A549 (cell line): ENCODE measurements at regions not wholly inside any gene's neighbourhood (a gene's known extent, or its start where the extent isn't known, plus 50 kb on each side); places are given as distances from the start of the nearest gene placed in this dataset.

Experiments
- ATAC-seq, 2 experiments: fragments of 200-7000 bp in 1 of 2; fragments of >200 bp in 1 of 2; cut with Nextera tagmentation in 1 of 2; cut with Tn5 transposase in 1 of 2; 3 replicates each; pipeline versions ENCODE4 v1.8.0 to v1.9.1; 2018 to 2020; ENCODE audit warnings: mild to moderate bottlenecking in 1 of 2, moderate library complexity in 1 of 2
- CTCF ChIA-PET: fragments of 300-600 bp; sonication (Branson Sonifier 250); formaldehyde crosslinking; extraction: SDS; loops from one replicate; lab custom pipeline; 2021; ENCODE audit warnings: antibody characterized with exemption, inconsistent platforms; lab: Yijun Ruan, JAX
- POLR2A ChIA-PET: fragments of 350-600 bp; formaldehyde crosslinking; extraction: SDS; loops from one replicate; lab custom pipeline; 2021; ENCODE audit warnings: antibody characterized with exemption, inconsistent platforms; lab: Yijun Ruan, JAX
- DNase-seq, 2 experiments: peaks; one replicate each; pipeline versions ENCODE4 v3.0.0 to v3.0.0-alpha.2; 2011 to 2016; ENCODE audit warnings: low read depth in 1 of 2, low spot score in 1 of 2
- FAIRE-seq: peaks from 2 replicates; lab custom pipeline; 2011; peaks lifted over from hg19 to GRCh38; lab: Jason Lieb, UNC
- H3K27ac ChIP-seq, 2 experiments: fragments of >200 bp; sonication (Bioruptor Twin); formaldehyde crosslinking; 3 replicates each; pipeline ENCODE4 v1.5.1; 2016 to 2017
- H3K4me1 ChIP-seq: fragments of >200 bp; sonication (Bioruptor Twin); formaldehyde crosslinking; 3 replicates; pipeline ENCODE4 v1.6.1; 2016
- H3K4me2 ChIP-seq: fragments of >200 bp; sonication (Bioruptor Twin); formaldehyde crosslinking; 3 replicates; pipeline ENCODE4 v1.6.1; 2016
- H3K4me3 ChIP-seq: fragments of >200 bp; sonication (Bioruptor Twin); formaldehyde crosslinking; 3 replicates; pipeline ENCODE4 v1.5.1; 2016
- H3K9me3 ChIP-seq: fragments of >200 bp; sonication (Bioruptor Twin); formaldehyde crosslinking; 3 replicates; pipeline ENCODE4 v1.6.1; 2016
- ATOH8 ChIP-seq: fragments of 250-450 bp; sonication (Bioruptor Pico); IDR thresholded peaks from 2 replicates; pipeline ENCODE4 v1.5.0; 2020; ENCODE audit warnings: low read depth, mild to moderate bottlenecking, moderate library complexity
- BHLHE40 ChIP-seq: IDR thresholded peaks from 2 replicates; pipeline ENCODE4 v1.6.1; 2012; ENCODE audit warnings: low read depth, low read length, inconsistent platforms
- CBX8 ChIP-seq: fragments of 200-600 bp; sonication (generic); IDR thresholded peaks from 2 replicates; pipeline ENCODE4 v1.6.1; 2016
- CHD2 ChIP-seq: fragments of 150-350 bp; IDR thresholded peaks from 2 replicates; pipeline ENCODE4 v1.6.1; 2014; ENCODE audit warnings: low read length; ENCODE audit not compliant: partially characterized antibody
- EP300 ChIP-seq, 2 experiments: fragments of >200 bp; sonication (Bioruptor Twin); formaldehyde crosslinking; IDR thresholded peaks; 2 replicates in 1 of 2; 3 replicates in 1 of 2; pipeline ENCODE4 v1.6.1; 2016 to 2017
- ESRRA ChIP-seq: fragments of 150-350 bp; IDR thresholded peaks from 2 replicates; pipeline ENCODE4 v1.6.1; 2014; ENCODE audit warnings: mild to moderate bottlenecking, low read length, borderline replicate concordance
- FOSB ChIP-seq: fragments of 250-450 bp; sonication (Bioruptor Pico); IDR thresholded peaks from 2 replicates; pipeline ENCODE4 v1.5.0; 2020; ENCODE audit warnings: mild to moderate bottlenecking, moderate library complexity
- HES2 ChIP-seq: fragments of >200 bp; sonication (Bioruptor Twin); formaldehyde crosslinking; IDR thresholded peaks from 2 replicates; pipeline ENCODE4 v1.6.1; 2016
- HOXB13 ChIP-seq: fragments of 250-450 bp; sonication (Bioruptor Pico); IDR thresholded peaks from 2 replicates; pipeline ENCODE4 v1.5.0; 2020; ENCODE audit warnings: low read depth, mild to moderate bottlenecking, moderate library complexity
- HOXB5 ChIP-seq: fragments of 250-450 bp; sonication (Bioruptor Pico); IDR thresholded peaks from 2 replicates; pipeline ENCODE4 v1.5.0; 2020; ENCODE audit warnings: mild to moderate bottlenecking, moderate library complexity
- JUN ChIP-seq, 2 experiments: fragments of >200 bp; sonication (Bioruptor Twin); formaldehyde crosslinking; IDR thresholded peaks; 2 replicates in 1 of 2; 3 replicates in 1 of 2; pipeline ENCODE4 v1.6.1; 2016 to 2017
- JUNB ChIP-seq: fragments of >200 bp; sonication (Bioruptor Twin); formaldehyde crosslinking; IDR thresholded peaks from 2 replicates; pipeline ENCODE4 v1.6.1; 2016
- MAFK ChIP-seq: fragments of 450-650 bp; IDR thresholded peaks from 2 replicates; pipeline ENCODE4 v1.6.1; 2014; ENCODE audit not compliant: partially characterized antibody
- NR3C1 ChIP-seq: fragments of >200 bp; sonication (Bioruptor Twin); formaldehyde crosslinking; IDR thresholded peaks from 3 replicates; pipeline ENCODE4 v1.6.1; 2017
- PBX3 ChIP-seq: IDR thresholded peaks from 2 replicates; pipeline ENCODE4 v1.6.1; 2012
- POLR2A ChIP-seq: IDR thresholded peaks from 2 replicates; pipeline ENCODE4 v1.6.1; 2012; ENCODE audit warnings: mild to moderate bottlenecking, low read length
- POLR2AphosphoS2 ChIP-seq: conservative IDR thresholded peaks from 2 replicates; pipeline ENCODE4 v1.6.1; 2012; ENCODE audit warnings: low read length, improper control_type of control experiment, inconsistent platforms
- RAD21 ChIP-seq, 2 experiments: fragments of >200 bp in 1 of 2; sonication (Bioruptor Twin) in 1 of 2; formaldehyde crosslinking in 1 of 2; IDR thresholded peaks in 1 of 2; conservative IDR thresholded peaks in 1 of 2; 2 replicates in 1 of 2; 3 replicates in 1 of 2; pipeline ENCODE4 v1.6.1; 2012 to 2018; ENCODE audit warnings: inconsistent platforms in 1 of 2
- RCOR1 ChIP-seq: fragments of 150-350 bp; IDR thresholded peaks from 2 replicates; pipeline ENCODE4 v1.6.1; 2014; ENCODE audit warnings: antibody characterized with exemption, low read length, low read depth
- RNF2 ChIP-seq: fragments of 200-600 bp; sonication (generic); IDR thresholded peaks from 2 replicates; pipeline ENCODE4 v1.6.1; 2016; ENCODE audit warnings: low read depth, mild to moderate bottlenecking, antibody characterized with exemption, moderate library complexity, borderline replicate concordance
- SMC3 ChIP-seq: fragments of >200 bp; sonication (Bioruptor Twin); formaldehyde crosslinking; IDR thresholded peaks from 3 replicates; pipeline ENCODE4 v1.6.1; 2018; ENCODE audit warnings: inconsistent platforms
- TP53 ChIP-seq: fragments of 250-450 bp; sonication (Bioruptor Pico); IDR thresholded peaks from 2 replicates; pipeline ENCODE4 v1.5.0; 2021; ENCODE audit warnings: mild to moderate bottlenecking, moderate library complexity
- ZC3H11A ChIP-seq: fragments of 450-650 bp; IDR thresholded peaks from 2 replicates; pipeline ENCODE4 v1.6.1; 2014; ENCODE audit warnings: antibody characterized with exemption, mild to moderate bottlenecking
- ZFP36 ChIP-seq: fragments of 450-650 bp; IDR thresholded peaks from 2 replicates; pipeline ENCODE4 v1.6.1; 2014; ENCODE audit warnings: borderline replicate concordance; ENCODE audit not compliant: partially characterized antibody
- WGBS: methylation state at CpG from one replicate; pipeline ENCODE4 v1.1.6; 2017; ENCODE audit errors: missing lambda C conversion rate; 5-methylcytosine and 5-hydroxymethylcytosine counted together
- TF ChIP-seq, protein P1 (sequence below): fragments of >200 bp; sonication (Bioruptor Twin); formaldehyde crosslinking; IDR thresholded peaks from 3 replicates; pipeline ENCODE4 v1.5.1; 2016
- TF ChIP-seq, protein P2 (sequence below): IDR thresholded peaks from 2 replicates; pipeline ENCODE4 v1.6.1; 2012

- 0% methylated on average over 1 of the region's 1 CpG for WGBS
- FAIRE-seq (no peak), DNase-seq (no peak), ATAC-seq (no peak)
- ChIA-PET CTCF (no interaction called here), POLR2A (no interaction called here)
- TF ChIP-seq MAFK = no peak
- no peak for TF ChIP-seq ATOH8 (CRISPR knock-in tag)
- TF ChIP-seq POLR2AphosphoS2 = no peak
- no peak for TF ChIP-seq JUN (IDR thresholded peaks at IDR 0.05)
- no peak for TF ChIP-seq HOXB13 (CRISPR knock-in tag)
- no peak for TF ChIP-seq FOSB
- no peak for TF ChIP-seq ZC3H11A
- TF ChIP-seq NR3C1 = no peak
- TF ChIP-seq RNF2 = no peak
- no peak for TF ChIP-seq HES2
- TF ChIP-seq TP53 (CRISPR knock-in tag) = no peak
- TF ChIP-seq, protein P1, sequence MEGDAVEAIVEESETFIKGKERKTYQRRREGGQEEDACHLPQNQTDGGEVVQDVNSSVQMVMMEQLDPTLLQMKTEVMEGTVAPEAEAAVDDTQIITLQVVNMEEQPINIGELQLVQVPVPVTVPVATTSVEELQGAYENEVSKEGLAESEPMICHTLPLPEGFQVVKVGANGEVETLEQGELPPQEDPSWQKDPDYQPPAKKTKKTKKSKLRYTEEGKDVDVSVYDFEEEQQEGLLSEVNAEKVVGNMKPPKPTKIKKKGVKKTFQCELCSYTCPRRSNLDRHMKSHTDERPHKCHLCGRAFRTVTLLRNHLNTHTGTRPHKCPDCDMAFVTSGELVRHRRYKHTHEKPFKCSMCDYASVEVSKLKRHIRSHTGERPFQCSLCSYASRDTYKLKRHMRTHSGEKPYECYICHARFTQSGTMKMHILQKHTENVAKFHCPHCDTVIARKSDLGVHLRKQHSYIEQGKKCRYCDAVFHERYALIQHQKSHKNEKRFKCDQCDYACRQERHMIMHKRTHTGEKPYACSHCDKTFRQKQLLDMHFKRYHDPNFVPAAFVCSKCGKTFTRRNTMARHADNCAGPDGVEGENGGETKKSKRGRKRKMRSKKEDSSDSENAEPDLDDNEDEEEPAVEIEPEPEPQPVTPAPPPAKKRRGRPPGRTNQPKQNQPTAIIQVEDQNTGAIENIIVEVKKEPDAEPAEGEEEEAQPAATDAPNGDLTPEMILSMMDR = no peak
- TF ChIP-seq CBX8 = no peak
- TF ChIP-seq PBX3 = no peak
- no peak for TF ChIP-seq HOXB5 (CRISPR knock-in tag)
- TF ChIP-seq ESRRA = no peak
- Histone ChIP-seq H3K27ac (no peak overlapping the region), H3K4me2 (no peak overlapping the region), H3K4me1 (no peaks in the 10 kb centered on the region), H3K4me3 (no peak overlapping the region), H3K9me3 (peaks cover 3% of the 10 kb centered on the region; the same call in 2 of the 3 replicates)
Measured at GRCh38 chr7:149373089-149373488, 87.8 kb downstream of the ZNF777 start.

GRCh38 chr7:149375234-149376008 lies 85.4 kb downstream of the ZNF777 start:
- Histone ChIP-seq H3K9me3 (peaks cover 23% of the 10 kb centered on the region; the same call in 2 of the 3 replicates), H3K4me1 (no peaks in the 10 kb centered on the region), H3K4me2 (no peak overlapping the region), H3K27ac (no peak overlapping the region), H3K4me3 (no peak overlapping the region)
- TF ChIP-seq HOXB13 (CRISPR knock-in tag) (no peak), CHD2 (no peak), RNF2 (no peak)
- TF ChIP-seq, protein P2, sequence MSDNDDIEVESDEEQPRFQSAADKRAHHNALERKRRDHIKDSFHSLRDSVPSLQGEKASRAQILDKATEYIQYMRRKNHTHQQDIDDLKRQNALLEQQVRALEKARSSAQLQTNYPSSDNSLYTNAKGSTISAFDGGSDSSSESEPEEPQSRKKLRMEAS = no peak
- 32% methylated on average over 5 of the region's 5 CpGs for WGBS
- DNase-seq = no peak
- ATAC-seq = no peak
- ChIA-PET POLR2A (no interaction called here), CTCF (interaction anchor here (0.9 to 1.3 kb wide), 3 partner anchors 13 to 44 kb away, joined by 3 to 4 read pairs (median 3); no protein-coding TSS in a partner anchor)
- no peak for FAIRE-seq

GRCh38 chr7:149377386-149377785 lies 83.5 kb downstream of the ZNF777 start:
- H3K4me2 ChIP-seq = no peak overlapping the region
- ATAC-seq (no peak), FAIRE-seq (no peak), DNase-seq (no peak)
- 14% methylated on average over 3 of the region's 3 CpGs for WGBS
- ChIA-PET CTCF (interaction anchor here (0.9 kb wide), 1 partner anchor 10 kb away, joined by 3 read pairs; no protein-coding TSS in a partner anchor), POLR2A (no interaction called here)
- no peak overlapping the region for H3K4me3 ChIP-seq
- H3K27ac ChIP-seq = no peak overlapping the region
- no peaks in the 10 kb centered on the region for H3K4me1 ChIP-seq
- H3K9me3 ChIP-seq = peaks cover 27% of the 10 kb centered on the region; the same call in 2 of the 3 replicates
- TF ChIP-seq ESRRA (no peak), BHLHE40 (no peak), JUNB (no peak), RCOR1 (no peak), RNF2 (no peak), SMC3 (no peak), POLR2A (no peak), MAFK (no peak), RAD21 (conservative IDR thresholded peaks at IDR 0.05 in 1 of 2, IDR thresholded peaks at IDR 0.05 in 1 of 2) (no peak), ZFP36 (no peak), EP300 (IDR thresholded peaks at IDR 0.05) (no peak)
- TF ChIP-seq, protein P1 = no peak
- TF ChIP-seq, protein P2 = no peak
